Hematopoietic multipotent progenitor cell (in vitro differentiated cells): ENCODE measurements at regions not wholly inside any gene's neighbourhood (a gene's known extent, or its start where the extent isn't known, plus 50 kb on each side); places are given as distances from the start of the nearest gene placed in this dataset.

Experiments
- DNase-seq, 3 donors: peaks; one replicate each; pipeline ENCODE4 v3.0.0-alpha.2; 2011 to 2015; ENCODE audit warnings: low read depth in 2 of 3, low spot score in 2 of 3

DNA sequence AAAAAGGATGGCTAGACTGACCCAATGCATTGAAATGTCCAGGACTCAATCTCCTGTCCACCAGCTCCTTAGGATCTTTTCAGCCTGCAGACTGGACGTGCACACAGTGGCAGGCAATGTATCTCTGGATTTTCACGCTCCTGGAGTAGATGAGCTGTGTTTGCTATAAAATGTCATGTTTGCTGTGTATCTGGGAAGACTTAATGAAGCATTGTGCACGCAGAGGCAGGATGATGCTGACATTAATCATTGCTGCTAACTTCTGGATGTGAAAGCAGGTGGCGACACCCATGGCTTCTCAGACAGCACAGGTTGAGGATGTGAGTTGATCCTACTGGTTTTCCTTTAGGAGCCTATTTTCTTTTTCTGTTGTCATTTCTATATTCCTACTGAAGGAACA is 133.1 kb upstream of the PCSK2 start:
- DNase-seq: no peak

DNA sequence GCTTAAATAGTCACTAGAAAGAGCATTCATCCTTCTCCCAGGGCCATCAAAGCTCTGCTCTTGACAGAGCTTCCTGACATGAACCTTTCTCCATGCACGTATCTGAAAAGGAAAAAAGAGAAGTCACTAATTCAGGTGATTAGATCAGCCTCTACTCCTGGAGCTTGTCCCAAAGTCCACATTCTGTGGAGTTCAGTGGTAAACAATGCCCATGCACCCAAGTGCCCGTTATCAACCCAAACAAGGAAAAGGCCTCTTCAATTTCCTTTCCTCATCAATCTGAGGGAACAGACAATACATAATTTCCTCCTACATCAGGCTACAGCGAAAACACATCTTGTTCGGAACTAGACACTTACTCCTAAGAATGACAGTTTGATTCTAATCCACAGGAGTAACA is 129.2 kb upstream of the PCSK2 start:
- no peak for DNase-seq

DNA sequence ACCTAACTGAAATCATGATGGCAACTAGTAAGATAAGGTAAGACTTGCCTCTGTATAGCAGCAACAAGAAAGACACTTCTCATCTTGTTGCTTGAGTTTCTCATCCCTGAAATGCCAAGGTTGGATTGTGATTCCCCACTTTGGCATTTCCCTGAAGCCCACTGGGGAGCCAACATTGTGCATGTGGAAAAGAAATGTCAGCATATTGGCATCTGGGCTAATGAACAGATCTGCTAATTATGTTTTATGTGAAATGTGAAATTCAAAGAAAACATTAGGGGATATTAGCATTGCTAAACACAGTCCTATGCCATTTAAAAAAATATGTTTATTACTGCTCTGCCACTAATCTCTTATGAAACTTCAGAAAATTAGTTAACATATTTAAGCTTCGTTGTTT is 126.3 kb upstream of the PCSK2 start:
- DNase-seq: no peak

DNA sequence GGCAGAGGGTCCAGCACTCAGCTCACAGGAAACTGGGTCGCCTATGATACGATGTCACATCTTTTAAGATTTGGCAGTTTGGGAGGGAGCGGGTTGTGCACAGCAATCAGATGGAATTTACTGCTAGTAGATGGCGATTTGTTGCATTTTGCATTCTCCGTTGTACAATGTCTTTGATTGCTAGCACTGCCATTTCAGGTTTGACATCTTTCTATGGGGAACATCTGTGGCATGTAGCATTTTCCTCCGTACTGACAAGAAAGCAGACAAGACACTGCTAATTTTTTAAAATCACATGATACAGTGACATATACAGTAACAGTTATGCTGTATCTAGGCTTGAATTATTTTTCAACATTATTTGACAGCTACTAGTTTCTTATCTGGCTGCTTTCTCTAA is 119.7 kb upstream of the PCSK2 start:
- no peak for DNase-seq

DNA sequence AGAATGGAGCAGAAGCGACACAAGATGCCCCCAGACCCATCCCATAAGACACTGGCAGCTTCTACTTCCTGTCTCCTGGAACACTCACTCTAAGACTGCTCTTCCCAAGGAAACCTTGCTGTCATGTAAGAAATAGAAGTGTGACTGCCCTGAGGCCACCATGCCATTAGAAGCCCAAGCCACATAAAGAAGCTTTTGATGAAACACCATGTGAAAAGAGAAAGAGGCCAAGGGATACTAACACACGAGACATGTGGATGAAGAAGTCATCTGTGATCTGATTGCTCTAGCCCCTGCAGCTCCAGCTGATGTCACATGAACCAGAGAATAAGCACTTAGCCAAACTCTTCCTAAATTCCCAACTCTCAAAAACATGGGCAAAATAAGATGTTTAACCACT is 117.9 kb upstream of the PCSK2 start:
- no peak for DNase-seq

DNA sequence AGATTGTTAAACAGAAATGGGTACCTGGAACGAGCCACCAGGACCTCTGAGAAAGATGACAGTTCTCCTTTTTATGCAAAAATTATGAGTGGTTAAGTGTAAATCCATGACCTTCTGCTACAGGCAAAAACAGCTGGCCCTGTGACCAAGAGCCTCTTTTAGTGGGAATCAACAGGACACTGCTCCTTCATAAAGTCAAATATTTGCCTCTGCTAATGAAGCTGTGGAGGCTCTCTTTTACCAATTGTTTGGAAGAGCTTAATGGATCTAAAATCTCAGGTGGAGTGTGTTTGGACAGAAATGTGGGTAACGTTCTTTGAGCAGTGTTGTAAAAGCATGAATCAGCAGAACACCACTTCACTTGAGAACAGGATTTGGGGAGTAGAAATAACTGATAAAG is 117.5 kb upstream of the PCSK2 start:
- no peak for DNase-seq

DNA sequence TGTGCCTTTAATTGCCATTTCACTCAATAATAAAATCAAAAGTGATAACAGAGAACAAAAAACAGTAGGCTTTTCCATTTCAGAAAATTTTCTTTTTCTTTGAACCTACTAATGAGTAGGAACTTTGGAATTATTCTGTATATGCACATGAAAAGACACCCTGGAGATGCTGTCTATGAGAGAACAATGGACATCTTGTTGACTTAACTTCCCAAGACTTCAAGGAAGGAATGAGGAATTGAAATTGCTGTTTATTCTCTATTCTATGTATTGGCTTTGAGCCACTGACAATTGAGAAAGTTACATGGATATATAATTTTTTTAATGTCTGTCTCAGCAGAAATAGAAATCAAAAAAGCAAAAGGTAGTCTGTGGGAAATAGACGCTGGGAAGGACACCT is 98.6 kb upstream of the PCSK2 start:
- DNase-seq: no peak

DNA sequence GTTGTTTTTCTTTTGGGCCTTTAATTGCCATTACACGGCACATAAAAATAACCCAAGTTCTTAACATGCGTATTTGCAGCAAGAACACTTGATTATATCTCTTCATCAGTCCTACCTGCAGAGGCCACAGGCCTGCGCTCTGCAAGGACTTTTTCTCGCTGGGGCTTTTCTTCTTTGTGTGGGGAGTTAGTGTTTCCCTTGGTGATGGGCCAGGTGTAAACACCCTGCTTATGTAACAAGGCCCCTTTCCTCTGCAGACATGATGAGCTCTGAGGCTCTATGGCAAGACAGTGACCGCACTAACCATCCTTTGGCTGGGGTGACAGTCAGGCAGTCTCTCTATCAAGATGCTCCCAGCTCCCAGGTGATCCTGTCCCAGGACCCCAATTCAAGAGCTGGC is 97.8 kb upstream of the PCSK2 start:
- no peak for DNase-seq

DNA sequence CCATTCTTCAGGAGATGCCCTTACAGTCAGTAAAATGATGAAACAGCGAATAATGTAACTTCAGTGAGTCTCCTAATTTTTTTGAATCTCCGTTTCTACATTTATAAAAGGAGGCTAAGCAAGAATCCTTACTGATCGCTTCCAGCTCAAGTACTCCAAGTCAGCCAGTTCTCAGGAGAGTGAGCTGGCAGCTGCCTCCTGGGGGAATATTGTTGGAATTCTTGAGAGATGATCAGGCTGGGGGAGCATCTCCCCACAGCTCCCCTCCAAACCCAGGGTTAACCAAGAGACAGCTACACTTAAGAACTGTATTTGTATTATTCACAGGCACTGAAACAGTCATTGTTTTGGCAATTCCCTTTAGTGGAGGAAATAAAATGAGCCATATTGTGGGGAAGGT is 89.1 kb upstream of the PCSK2 start:
- DNase-seq: no peak

DNA sequence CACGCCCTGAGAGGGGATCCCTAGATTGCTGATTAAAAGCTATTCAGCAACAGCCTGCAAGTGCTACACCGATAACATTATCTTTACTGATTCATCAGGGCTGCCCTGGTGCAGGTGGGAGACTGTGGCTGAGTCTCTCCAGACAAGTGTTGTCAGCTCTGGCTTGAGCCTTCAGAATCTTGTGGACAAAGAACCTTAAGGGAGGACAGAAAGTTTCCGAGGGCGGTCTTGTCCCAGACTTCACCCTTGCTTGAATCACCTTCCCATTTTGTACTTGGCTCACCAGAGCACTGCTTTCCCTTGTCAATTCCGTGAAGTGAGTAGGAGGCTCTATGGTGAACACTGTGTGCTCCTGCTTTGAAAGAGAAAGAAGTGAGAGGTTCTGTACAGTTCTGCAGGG is 88.6 kb upstream of the PCSK2 start:
- no peak for DNase-seq

DNA sequence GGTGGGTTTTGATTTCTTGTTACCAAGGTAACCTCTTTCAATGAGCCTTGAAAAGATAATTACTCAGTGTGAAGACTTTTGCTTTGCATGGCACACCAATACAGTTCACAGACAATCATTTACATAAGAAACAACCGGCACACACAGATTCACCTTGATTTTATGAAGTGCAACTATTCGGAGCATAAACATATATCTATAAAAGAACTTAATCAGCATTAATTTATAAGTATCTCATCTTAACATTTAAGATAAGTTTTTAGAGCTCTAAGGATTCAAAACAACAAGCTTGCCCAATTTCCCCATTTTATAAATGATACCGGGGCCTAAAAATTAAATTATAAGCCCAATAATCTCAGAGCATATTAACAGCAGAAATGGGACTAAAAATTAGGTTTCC is 85.9 kb upstream of the PCSK2 start:
- DNase-seq: no peak

DNA sequence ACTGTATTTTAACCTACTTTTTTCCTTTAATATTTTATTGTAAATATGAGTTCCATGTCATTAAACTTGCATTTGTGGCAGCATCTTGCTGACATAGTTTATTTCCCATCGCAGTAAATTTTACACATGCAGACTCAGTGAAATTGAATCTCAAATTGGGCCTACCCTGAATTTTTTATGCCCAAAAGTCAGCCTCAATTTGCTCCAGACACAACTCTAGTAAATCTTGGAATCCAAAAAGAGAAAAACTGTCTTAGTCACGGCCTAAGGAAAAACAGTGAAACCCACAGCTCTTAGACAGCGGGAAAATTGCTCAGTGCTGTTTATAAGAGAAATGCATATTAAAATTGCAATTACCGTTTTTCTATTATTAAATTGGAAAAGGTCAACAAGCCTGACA is 85.3 kb upstream of the PCSK2 start:
- no peak for DNase-seq

DNA sequence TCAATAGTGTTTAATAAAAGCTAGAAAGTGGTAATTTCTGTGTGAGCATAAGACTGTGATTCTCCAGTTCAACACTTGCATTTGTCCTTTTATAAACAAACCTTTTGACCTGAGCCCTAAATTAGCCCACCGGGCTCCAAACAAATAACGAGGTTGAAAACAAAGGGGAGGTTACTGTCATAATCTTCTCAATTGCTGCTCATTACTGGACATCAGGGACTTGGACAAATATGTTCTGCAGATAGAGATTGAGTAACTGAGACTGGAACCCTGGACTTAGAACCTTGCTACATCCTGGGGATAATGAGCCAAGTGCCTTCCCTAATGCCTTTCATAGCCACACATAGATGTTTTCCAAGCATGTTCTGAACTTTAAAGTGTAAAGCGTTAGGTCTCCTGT is 84.2 kb upstream of the PCSK2 start:
- DNase-seq: no peak

DNA sequence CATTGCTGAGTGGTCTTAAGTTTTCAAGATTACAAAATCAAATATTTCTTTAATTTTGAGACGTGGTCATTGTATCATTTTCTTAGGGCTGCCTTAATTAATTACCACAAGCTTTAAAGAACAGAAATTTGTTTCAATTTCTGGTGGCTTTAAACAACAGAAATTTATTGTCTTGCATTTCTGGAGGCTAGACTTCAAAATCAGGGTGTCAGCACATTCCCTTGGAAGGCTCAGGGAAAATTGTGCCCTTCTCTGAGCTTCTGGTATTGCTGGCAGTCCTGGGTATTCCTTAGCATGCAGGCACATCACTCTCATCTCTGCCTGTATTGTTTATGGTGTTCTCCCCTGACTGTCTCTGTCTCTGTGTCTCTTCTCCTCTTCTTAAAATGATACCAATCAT is 76.0 kb upstream of the PCSK2 start:
- no peak for DNase-seq

DNA sequence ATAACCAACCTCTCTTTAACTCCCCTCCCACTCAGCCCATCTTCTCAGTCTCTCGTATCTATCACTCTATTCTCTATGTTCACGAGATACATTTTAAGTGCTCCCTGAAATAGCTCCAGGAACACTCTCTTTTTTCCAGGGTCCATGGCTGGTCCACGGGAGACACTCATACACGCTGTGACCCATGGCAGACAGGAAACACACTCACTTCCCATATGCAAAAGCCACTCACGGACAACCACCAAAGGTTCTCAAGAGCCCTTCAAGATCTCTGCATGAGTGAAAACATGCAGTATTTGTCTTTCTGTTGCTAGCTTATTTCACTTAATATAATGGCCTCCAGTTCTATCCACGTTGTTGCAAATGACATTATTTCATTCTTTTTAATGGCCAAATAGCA is 71.4 kb upstream of the PCSK2 start:
- DNase-seq: no peak

DNA sequence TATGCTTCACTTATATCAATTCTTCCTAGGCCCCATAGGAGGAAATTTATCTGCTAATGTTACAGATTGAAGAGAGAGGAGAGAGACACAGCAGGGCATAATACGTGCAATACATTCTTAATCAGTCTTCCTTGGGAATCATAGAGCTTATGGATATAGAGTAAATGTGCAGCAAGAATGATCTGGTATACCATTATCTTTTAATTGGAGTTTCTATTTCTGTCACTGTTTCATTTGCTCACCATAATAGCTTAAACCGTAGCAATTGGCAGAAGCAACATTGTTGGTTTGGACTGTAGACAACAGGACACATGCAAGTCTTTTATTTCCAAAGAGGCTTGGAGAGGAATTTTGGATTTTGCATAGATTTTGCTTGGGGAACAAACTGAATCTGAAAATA is 68.1 kb upstream of the PCSK2 start:
- no peak for DNase-seq

DNA sequence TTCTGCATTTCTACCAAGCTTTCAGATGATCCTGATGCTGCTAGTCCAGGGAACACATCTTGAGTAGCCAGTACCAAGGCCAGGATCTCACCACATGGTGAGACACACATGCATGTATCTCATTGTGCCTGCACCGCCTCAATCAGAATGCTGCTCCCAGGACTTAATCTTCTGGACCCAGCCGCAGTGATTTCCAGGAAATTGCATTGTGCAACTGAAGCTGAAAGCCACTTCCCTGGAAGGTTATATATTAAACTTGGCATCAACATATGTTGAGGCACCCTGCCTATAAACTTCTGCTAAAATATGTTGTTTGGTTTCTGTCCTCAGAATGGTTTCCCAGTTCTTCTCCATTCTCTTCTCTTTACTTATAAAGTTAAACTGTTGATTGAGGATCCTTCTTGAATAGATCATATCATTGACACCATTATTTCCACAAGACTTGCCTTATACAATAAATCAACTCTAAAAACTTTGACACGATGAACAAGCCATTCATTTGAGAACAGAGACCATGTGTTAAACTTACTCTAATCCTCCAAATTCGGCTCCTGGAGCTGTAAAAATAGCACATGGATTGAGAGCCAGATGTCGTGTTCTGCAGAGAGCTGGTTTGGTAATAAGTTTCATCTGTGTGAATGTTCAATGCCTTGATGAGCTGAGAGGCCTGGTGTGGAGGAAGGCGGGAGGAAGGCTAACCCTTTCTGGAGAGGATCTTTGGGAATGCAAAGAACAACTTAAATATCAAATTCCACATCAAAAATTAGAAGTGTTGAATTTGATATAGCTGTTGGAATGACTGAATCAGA is 65.0 kb upstream of the PCSK2 start:
- no peak for DNase-seq

DNA sequence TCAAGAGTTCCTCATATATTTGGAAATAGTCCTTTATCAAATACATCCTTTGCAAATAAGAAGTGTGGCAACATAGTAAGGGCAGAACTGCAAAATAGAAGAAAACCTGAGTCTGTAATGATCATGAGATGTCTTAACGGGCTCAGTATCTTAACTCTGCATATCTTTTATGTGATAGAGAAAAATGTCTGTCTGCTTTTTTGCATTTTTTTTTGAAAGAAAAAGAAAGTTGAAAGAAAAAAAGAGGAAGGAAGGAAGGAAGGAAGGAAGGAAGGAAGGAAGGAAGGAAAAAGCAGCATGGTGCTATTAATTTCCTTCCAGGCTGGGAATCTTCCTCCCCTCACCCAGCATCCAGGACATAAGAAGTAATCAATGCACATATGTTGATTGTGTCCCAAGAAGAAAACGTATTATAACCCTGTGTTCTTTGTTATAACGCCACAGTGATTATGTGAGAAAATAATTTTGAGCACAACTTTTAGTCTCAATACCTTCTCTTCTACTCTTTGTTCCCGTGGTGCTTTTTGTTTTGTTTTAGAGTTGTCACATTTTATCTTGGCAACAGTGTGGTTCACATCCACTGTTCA is 58.7 kb upstream of the PCSK2 start:
- no peak for DNase-seq

DNA sequence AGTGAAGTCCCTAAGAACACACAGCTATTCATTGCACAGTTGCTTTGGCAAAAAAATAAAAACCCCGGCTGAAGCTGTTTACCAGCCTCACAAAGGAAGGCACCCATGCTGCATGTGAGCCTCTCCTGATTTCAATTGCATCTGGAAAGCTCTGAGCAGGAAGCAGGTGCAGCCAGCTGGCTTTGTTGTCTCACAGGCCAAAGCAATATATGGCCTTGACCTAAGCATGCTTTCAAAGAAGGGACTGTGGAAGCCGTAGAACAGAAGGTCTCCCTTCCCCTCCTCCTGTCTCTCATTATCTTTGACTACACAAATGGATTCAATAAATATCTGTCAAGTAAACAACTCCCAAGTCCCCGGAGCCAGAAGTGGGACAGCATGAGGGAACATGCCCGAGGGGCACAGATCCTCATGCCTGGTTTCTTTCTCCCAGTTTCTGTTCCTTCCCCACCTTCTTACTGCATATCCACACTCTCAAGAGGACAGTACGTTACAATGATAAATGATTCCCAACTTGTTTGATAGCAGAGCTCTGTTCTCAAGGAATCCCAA is 57.2 kb upstream of the PCSK2 start:
- no peak for DNase-seq

DNA sequence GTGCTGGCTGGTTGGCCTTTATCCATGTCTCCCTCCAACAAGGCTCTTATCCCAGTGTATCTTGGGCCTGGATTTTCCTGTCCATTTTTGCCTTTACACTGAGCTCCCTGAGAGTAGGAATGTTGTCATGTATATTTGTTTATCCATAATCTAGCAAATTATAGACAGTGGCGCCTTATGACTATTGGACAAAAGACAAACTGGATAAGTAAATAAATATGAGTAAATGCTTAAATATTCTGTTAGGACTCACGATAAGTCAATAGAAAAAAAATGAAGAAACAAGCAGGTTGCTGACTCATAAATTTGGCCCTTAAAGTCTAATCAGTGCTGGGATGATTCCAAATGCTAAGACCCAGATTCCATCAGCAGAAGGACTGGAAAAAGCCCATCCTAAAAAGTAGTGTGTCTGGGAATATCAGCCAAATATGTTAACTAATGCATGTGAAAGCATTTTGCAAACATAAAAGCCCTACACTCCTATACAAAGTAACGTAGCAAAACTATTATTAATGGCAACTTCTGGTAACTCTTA is 55.0 kb upstream of the PCSK2 start:
- no peak for DNase-seq

DNA sequence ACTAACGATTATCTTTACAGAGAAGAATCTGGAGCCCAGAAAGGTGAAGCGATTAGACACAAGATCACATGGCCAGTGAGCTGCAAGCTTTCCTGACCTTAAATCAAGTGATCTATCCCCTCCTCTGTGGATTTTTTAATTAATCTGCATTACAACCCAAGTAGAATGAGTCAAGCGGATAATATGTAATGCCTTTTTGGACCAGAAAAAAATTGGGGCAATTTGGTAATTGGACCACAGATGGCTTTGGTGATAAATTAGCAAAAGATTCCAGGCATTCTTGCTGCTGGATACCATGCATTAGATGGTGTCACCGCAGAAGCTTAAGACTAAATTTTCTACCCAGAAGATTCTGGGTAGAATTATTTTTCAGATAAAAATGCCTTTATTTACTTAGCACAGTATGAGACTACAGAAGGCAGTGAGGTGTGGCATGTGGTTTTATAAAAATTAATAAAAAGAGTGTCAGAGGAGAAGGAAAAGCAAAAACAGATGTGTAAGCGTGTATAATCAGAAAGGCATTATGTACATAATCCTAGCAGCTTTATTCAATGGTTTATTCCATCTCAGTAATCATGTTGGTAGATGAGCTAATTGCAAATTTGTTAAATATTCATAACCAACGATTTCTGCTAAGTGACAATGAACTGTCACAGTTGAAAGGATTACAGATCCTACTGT is 53.9 kb upstream of the PCSK2 start:
- DNase-seq: no peak
